ENCODE measurements at regions not wholly inside any gene's neighbourhood (a gene's known extent, or its start where the extent isn't known, plus 50 kb on each side); places are given as distances from the start of the nearest gene placed in this dataset.

- no peak for TF ChIP-seq CTCF (IDR thresholded peaks at IDR 0.05; ENCODE audit: control extremely low read depth, extremely low read depth)
- no peak for DNase-seq
- no peak overlapping the region for H3K4me3 ChIP-seq
- H3K9me3 ChIP-seq (ENCODE audit: control insufficient read depth in 4 of 4, insufficient read depth in 3 of 4, low read length in 3 of 4), result no peaks in the 10 kb centered on the region
- WGBS, 2 donors, result 67 to 81% methylated on average over 2 of the region's 2 CpGs
- H3K36me3 ChIP-seq (ENCODE audit: control insufficient read depth in 4 of 4, insufficient read depth in 4 of 4, low read length in 4 of 4), result no peaks in the 10 kb centered on the region
- no peaks in the 10 kb centered on the region for H3K4me1 ChIP-seq (ENCODE audit: control insufficient read depth in 5 of 5, insufficient read depth in 5 of 5, low read length in 5 of 5)
- no peak for ATAC-seq (ENCODE audit: insufficient read depth, low FRiP score)
- no peak overlapping the region for H3K9ac ChIP-seq (ENCODE audit: insufficient read depth in 1 of 2, low read length in 2 of 2)
- no peak overlapping the region for H3K27ac ChIP-seq (ENCODE audit: low read depth in 1 of 2, low read length in 1 of 2)
- H3K27me3 ChIP-seq (ENCODE audit: control insufficient read depth in 3 of 3, insufficient read depth in 3 of 3, low read length in 2 of 3), result no peaks in the 10 kb centered on the region
Observed at GRCh38 chr4:106670976-106671375, 302.4 kb upstream of the GIMD1 start.

GRCh38 chr4:106659371-106659770 is 290.8 kb upstream of the GIMD1 start:
- ATAC-seq (ENCODE audit: insufficient read depth, low FRiP score), result no peak
- peak in 2 of 3 donors; percentile 10 to 22 for DNase-seq
- Histone ChIP-seq H3K9ac (ENCODE audit: insufficient read depth in 1 of 2, low read length in 2 of 2) (no peak overlapping the region), H3K27ac (ENCODE audit: low read depth in 1 of 2, low read length in 1 of 2) (no peak overlapping the region), H3K27me3 (ENCODE audit: control insufficient read depth in 3 of 3, insufficient read depth in 3 of 3, low read length in 2 of 3) (no peaks in the 10 kb centered on the region), H3K9me3 (ENCODE audit: control insufficient read depth in 4 of 4, insufficient read depth in 3 of 4, low read length in 3 of 4) (peaks cover 0 to 2% (median 0%) of the 10 kb centered on the region in 4 donors), H3K4me3 (no peak overlapping the region), H3K4me1 (ENCODE audit: control insufficient read depth in 5 of 5, insufficient read depth in 5 of 5, low read length in 5 of 5) (no peaks in the 10 kb centered on the region), H3K36me3 (ENCODE audit: control insufficient read depth in 4 of 4, insufficient read depth in 4 of 4, low read length in 4 of 4) (no peaks in the 10 kb centered on the region)
- TF ChIP-seq CTCF (IDR thresholded peaks at IDR 0.05; ENCODE audit: control extremely low read depth, extremely low read depth), result no peak
- WGBS, 2 donors, result 43 to 76% methylated on average over 1 of the region's 1 CpG

GRCh38 chr4:106652095-106652494 is 283.5 kb upstream of the GIMD1 start:
- WGBS, 2 donors, result 93 to 96% methylated on average over 2 of the region's 2 CpGs
- Histone ChIP-seq H3K9me3 (ENCODE audit: control insufficient read depth in 4 of 4, insufficient read depth in 3 of 4, low read length in 3 of 4) (peaks cover 0 to 3% (median 0%) of the 10 kb centered on the region in 4 donors), H3K27me3 (ENCODE audit: control insufficient read depth in 3 of 3, insufficient read depth in 3 of 3, low read length in 2 of 3) (no peaks in the 10 kb centered on the region), H3K36me3 (ENCODE audit: control insufficient read depth in 4 of 4, insufficient read depth in 4 of 4, low read length in 4 of 4) (no peaks in the 10 kb centered on the region), H3K9ac (ENCODE audit: insufficient read depth in 1 of 2, low read length in 2 of 2) (no peak overlapping the region), H3K4me1 (ENCODE audit: control insufficient read depth in 5 of 5, insufficient read depth in 5 of 5, low read length in 5 of 5) (no peaks in the 10 kb centered on the region), H3K4me3 (no peak overlapping the region), H3K27ac (ENCODE audit: low read depth in 1 of 2, low read length in 1 of 2) (no peak overlapping the region)
- ATAC-seq (ENCODE audit: insufficient read depth, low FRiP score), result no peak
- no peak for TF ChIP-seq CTCF (IDR thresholded peaks at IDR 0.05; ENCODE audit: control extremely low read depth, extremely low read depth)
- DNase-seq, result no peak

- WGBS, 2 donors, result 53 to 79% methylated on average over 1 of the region's 1 CpG
- no peak for TF ChIP-seq CTCF (IDR thresholded peaks at IDR 0.05; ENCODE audit: control extremely low read depth, extremely low read depth)
- H3K4me1 ChIP-seq (ENCODE audit: control insufficient read depth in 5 of 5, insufficient read depth in 5 of 5, low read length in 5 of 5), result no peaks in the 10 kb centered on the region
Observed at GRCh38 chr4:106650701-106651100, 282.1 kb upstream of the GIMD1 start.

More at GRCh38 chr4:106650701-106651100, 282.1 kb upstream of the GIMD1 start:
- H3K36me3 ChIP-seq (ENCODE audit: control insufficient read depth in 4 of 4, insufficient read depth in 4 of 4, low read length in 4 of 4), result no peaks in the 10 kb centered on the region
- H3K9me3 ChIP-seq (ENCODE audit: control insufficient read depth in 4 of 4, insufficient read depth in 3 of 4, low read length in 3 of 4), result peaks cover 0 to 3% (median 0%) of the 10 kb centered on the region in 4 donors
- H3K4me3 ChIP-seq, result no peak overlapping the region
- DNase-seq (no peak), ATAC-seq (ENCODE audit: insufficient read depth, low FRiP score) (no peak)
- no peak overlapping the region for H3K9ac ChIP-seq (ENCODE audit: insufficient read depth in 1 of 2, low read length in 2 of 2)
- H3K27ac ChIP-seq (ENCODE audit: low read depth in 1 of 2, low read length in 1 of 2), result no peak overlapping the region
- no peaks in the 10 kb centered on the region for H3K27me3 ChIP-seq (ENCODE audit: control insufficient read depth in 3 of 3, insufficient read depth in 3 of 3, low read length in 2 of 3)

Data from lung (tissue), 11 donors.